ENCODE measurements at regions not wholly inside any gene's neighbourhood (a gene's known extent, or its start where the extent isn't known, plus 50 kb on each side); places are given as distances from the start of the nearest gene placed in this dataset.

DNA sequence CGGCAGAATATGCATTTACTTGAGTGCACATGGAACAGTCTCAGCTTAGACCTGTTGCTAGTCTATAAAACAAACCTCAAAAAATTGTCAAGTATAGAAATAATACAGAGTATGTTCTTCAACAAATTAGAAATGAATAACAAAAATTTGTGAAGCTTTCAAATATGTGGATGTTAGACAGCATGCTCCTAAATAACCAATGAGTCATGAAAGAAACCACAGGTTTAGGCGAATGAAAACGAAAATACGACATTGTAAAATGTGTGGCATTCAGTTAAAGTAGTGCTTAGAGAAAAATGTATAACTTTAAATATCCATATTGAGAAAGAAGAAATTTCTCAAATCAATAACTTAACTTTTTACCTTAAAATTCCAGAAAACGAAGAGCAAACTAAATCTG lies 760.0 kb upstream of the SORCS1 start:
- Histone ChIP-seq H3K9me3 (peaks cover 0 to 9% (median 0%) of the 10 kb centered on the region in 12 donors), H3K36me3 (no peaks in the 10 kb centered on the region), H3K4me3 (no peak overlapping the region), H3K27me3 (peaks cover 0 to 7% (median 0%) of the 10 kb centered on the region in 9 donors), H3K27ac (no peak overlapping the region), H3K4me1 (no peaks in the 10 kb centered on the region)
- intact Hi-C loops (cut with DNase I), result no loop called here
- no peak for DNase-seq
- ATAC-seq, result no peak
- 79 to 83% (median 82%) methylated on average over 5 of the region's 5 CpGs for WGBS, 4 donors
- TF ChIP-seq, protein P1, sequence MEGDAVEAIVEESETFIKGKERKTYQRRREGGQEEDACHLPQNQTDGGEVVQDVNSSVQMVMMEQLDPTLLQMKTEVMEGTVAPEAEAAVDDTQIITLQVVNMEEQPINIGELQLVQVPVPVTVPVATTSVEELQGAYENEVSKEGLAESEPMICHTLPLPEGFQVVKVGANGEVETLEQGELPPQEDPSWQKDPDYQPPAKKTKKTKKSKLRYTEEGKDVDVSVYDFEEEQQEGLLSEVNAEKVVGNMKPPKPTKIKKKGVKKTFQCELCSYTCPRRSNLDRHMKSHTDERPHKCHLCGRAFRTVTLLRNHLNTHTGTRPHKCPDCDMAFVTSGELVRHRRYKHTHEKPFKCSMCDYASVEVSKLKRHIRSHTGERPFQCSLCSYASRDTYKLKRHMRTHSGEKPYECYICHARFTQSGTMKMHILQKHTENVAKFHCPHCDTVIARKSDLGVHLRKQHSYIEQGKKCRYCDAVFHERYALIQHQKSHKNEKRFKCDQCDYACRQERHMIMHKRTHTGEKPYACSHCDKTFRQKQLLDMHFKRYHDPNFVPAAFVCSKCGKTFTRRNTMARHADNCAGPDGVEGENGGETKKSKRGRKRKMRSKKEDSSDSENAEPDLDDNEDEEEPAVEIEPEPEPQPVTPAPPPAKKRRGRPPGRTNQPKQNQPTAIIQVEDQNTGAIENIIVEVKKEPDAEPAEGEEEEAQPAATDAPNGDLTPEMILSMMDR (IDR thresholded peaks at IDR 0.05), result no peak
- no peak for TF ChIP-seq POLR2A (IDR thresholded peaks at IDR 0.05)

DNA sequence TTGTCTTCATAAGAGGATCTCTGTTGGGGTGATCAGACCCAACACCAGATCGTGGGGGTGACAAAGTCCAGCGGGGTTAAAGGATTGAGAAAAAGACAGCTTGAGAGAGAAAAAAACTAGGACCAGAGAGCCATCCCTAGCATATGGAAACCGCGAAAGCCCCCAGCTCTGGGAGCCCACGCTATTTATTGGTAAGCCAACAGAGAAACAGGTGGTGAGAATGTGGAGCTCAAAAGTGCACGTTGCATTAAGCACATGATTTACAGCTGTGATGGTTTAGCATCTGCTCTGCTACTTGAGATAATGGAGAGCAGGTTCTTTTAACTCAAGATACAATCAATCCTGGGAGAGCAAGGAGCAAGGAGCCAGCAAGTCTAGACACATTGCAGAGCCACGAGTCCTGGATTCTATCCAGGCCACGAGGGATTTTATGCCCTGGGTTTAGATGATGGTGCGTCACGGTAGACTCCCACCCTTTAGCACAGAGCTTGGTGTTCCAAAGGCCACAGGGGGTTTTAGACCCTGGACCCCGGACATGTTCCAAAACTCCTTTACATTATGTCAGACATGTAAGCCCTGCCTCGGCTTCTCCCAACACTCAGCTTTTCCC lies 755.2 kb upstream of the SORCS1 start:
- no peak for ATAC-seq
- H3K36me3 ChIP-seq, result no peaks in the 10 kb centered on the region
- H3K27me3 ChIP-seq, result peaks cover 3 to 28% (median 10%) of the 10 kb centered on the region in 9 donors
- H3K4me3 ChIP-seq, result no peak overlapping the region
- no peak overlapping the region for H3K27ac ChIP-seq
- H3K9me3 ChIP-seq, result peaks cover 0 to 22% (median 2%) of the 10 kb centered on the region in 12 donors
- DNase-seq, result no peak
- peaks cover 0 to 5% (median 0%) of the 10 kb centered on the region in 12 donors for H3K4me1 ChIP-seq
- TF ChIP-seq, protein P1 (IDR thresholded peaks at IDR 0.05), result no peak
- TF ChIP-seq POLR2A (IDR thresholded peaks at IDR 0.05), result no peak
- 72 to 82% (median 80%) methylated on average over 12 of the region's 12 CpGs for WGBS, 4 donors
- intact Hi-C loops (cut with DNase I), result no loop called here

DNA sequence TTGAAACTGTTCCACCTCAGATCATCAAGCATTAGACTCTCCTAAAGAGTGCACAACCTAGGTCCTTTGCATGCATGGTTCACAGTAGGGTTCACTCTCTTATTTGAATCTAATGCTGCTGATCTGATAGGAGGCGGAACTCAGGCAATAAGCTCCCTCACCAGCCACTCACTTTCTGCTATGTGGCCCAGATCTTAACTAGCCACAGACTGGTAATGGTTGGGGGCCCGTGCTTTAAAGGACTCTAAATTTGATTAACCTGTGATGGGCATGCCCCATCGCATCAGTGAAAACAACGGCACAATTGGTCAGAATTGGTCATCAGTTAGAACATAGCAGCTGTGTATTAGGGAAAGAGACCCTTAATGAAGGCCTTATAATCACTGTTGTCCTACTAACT lies 753.7 kb upstream of the SORCS1 start:
- no peak for DNase-seq

DNA sequence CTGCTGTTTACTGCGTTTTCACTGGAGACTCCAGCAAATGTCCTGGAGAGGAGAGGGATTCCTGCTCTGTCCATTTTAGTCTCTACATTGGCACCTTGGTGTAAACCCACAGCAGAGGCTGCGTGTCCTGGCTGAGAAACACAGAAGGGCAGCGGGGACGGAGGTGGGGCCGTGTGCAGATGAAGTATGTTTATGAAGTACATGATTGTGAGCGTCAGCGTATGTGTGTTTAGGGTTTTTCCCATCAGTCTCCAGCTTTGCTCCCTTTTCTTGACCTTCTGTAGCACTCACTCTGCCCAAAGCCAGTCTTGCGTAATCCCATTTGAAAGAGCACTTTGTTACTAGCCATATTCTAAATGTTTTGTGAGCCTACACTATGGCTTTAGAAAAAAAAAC lies 750.7 kb upstream of the SORCS1 start:
- Histone ChIP-seq H3K36me3 (no peaks in the 10 kb centered on the region), H3K9me3 (peaks cover 0 to 20% (median 2%) of the 10 kb centered on the region in 12 donors), H3K4me3 (peak overlapping the region in 8 of 12 donors; percentile 12 to 36 (median 18)), H3K27me3 (peaks cover 9 to 41% (median 20%) of the 10 kb centered on the region in 9 donors), H3K27ac (no peak overlapping the region), H3K4me1 (peaks cover 0 to 11% (median 0%) of the 10 kb centered on the region in 12 donors)
- intact Hi-C loops (cut with DNase I), result no loop called here
- 10 to 12% (median 11%) methylated on average over 7 to 8 of the region's 8 CpGs for WGBS, 4 donors
- TF ChIP-seq, protein P1 (IDR thresholded peaks at IDR 0.05), result no peak
- TF ChIP-seq POLR2A (IDR thresholded peaks at IDR 0.05), result no peak
- DNase-seq, result no peak
- ATAC-seq, result no peak

More for the DNA sequence above, 753.7 kb upstream of the SORCS1 start:
- Histone ChIP-seq H3K4me3 (no peak overlapping the region), H3K9me3 (peaks cover 0 to 22% (median 2%) of the 10 kb centered on the region in 12 donors), H3K27ac (no peak overlapping the region), H3K36me3 (no peaks in the 10 kb centered on the region), H3K27me3 (peaks cover 9 to 37% (median 20%) of the 10 kb centered on the region in 9 donors), H3K4me1 (peaks cover 0 to 11% (median 0%) of the 10 kb centered on the region in 12 donors)
- intact Hi-C loops (cut with DNase I), result no loop called here
- TF ChIP-seq POLR2A (IDR thresholded peaks at IDR 0.05), result no peak
- TF ChIP-seq, protein P1 (IDR thresholded peaks at IDR 0.05), result no peak
- 87 to 94% (median 88%) methylated on average over 4 of the region's 4 CpGs for WGBS, 4 donors
- no peak for ATAC-seq

Measured in heart left ventricle (tissue), 16 donors.